HEK293 (cell line): ENCODE measurements at regions not wholly inside any gene's neighbourhood (a gene's known extent, or its start where the extent isn't known, plus 50 kb on each side); places are given as distances from the start of the nearest gene placed in this dataset.

Experiments
- HOXD13 ChIP-seq: sonication (generic); formaldehyde crosslinking; IDR thresholded peaks from 2 replicates; pipeline ENCODE4 v1.8.0; 2022; ENCODE audit warnings: missing genetic modification reagents, borderline replicate concordance
- ZBTB26 ChIP-seq: fragments of 450-650 bp; formaldehyde crosslinking; optimal IDR thresholded peaks from 2 replicates; pipeline ENCODE3; 2016; ENCODE audit warnings: missing biosample characterization, mild to moderate bottlenecking, missing genetic modification characterization
- ZFP37 ChIP-seq: fragments of 450-650 bp; formaldehyde crosslinking; IDR thresholded peaks from 2 replicates; pipeline ENCODE4 v1.5.1; 2016; ENCODE audit warnings: missing biosample characterization, missing genetic modification characterization
- ZNF571 ChIP-seq: fragments of 450-650 bp; formaldehyde crosslinking; IDR thresholded peaks from 2 replicates; pipeline ENCODE4 v1.5.0; 2017; ENCODE audit warnings: missing biosample characterization, missing genetic modification characterization
- ZNF707 ChIP-seq: fragments of 450-650 bp; formaldehyde crosslinking; IDR thresholded peaks from 2 replicates; pipeline ENCODE4 v1.5.1; 2016; ENCODE audit warnings: missing biosample characterization, missing genetic modification characterization
- ZNF792 ChIP-seq: fragments of 450-650 bp; formaldehyde crosslinking; IDR thresholded peaks from 2 replicates; pipeline ENCODE4 v1.5.1; 2016; ENCODE audit warnings: missing biosample characterization, missing genetic modification characterization
- TF ChIP-seq, protein P1 (sequence below): fragments of 450-650 bp; formaldehyde crosslinking; IDR thresholded peaks from 2 replicates; pipeline ENCODE4 v1.5.1; 2016; ENCODE audit warnings: missing biosample characterization, missing genetic modification characterization
- TF ChIP-seq, protein P2 (sequence below): fragments of 450-650 bp; formaldehyde crosslinking; IDR thresholded peaks from 2 replicates; pipeline ENCODE4 v1.5.0; 2017; ENCODE audit warnings: missing biosample characterization, missing genetic modification characterization, borderline replicate concordance
- TF ChIP-seq, protein P3 (sequence below): fragments of 450-650 bp; formaldehyde crosslinking; IDR thresholded peaks from 2 replicates; pipeline ENCODE4 v1.5.1; 2016; ENCODE audit warnings: missing biosample characterization, missing genetic modification characterization
- TF ChIP-seq, protein P4 (sequence below): fragments of 450-650 bp; formaldehyde crosslinking; IDR thresholded peaks from 2 replicates; pipeline ENCODE4 v1.5.1; 2016; ENCODE audit warnings: missing biosample characterization, missing genetic modification characterization
- TF ChIP-seq, protein P5 (sequence below): fragments of 450-650 bp; formaldehyde crosslinking; IDR thresholded peaks from 2 replicates; pipeline ENCODE4 v1.5.1; 2017; ENCODE audit warnings: missing biosample characterization, missing genetic modification characterization
- TF ChIP-seq, protein P6 (sequence below): fragments of 450-650 bp; formaldehyde crosslinking; IDR thresholded peaks from 2 replicates; pipeline ENCODE4 v1.5.1; 2016; ENCODE audit warnings: missing biosample characterization, missing genetic modification characterization

GRCh38 chr2:30048636-30049175 lies 98.1 kb upstream of the YPEL5 start:
- TF ChIP-seq, protein P1, sequence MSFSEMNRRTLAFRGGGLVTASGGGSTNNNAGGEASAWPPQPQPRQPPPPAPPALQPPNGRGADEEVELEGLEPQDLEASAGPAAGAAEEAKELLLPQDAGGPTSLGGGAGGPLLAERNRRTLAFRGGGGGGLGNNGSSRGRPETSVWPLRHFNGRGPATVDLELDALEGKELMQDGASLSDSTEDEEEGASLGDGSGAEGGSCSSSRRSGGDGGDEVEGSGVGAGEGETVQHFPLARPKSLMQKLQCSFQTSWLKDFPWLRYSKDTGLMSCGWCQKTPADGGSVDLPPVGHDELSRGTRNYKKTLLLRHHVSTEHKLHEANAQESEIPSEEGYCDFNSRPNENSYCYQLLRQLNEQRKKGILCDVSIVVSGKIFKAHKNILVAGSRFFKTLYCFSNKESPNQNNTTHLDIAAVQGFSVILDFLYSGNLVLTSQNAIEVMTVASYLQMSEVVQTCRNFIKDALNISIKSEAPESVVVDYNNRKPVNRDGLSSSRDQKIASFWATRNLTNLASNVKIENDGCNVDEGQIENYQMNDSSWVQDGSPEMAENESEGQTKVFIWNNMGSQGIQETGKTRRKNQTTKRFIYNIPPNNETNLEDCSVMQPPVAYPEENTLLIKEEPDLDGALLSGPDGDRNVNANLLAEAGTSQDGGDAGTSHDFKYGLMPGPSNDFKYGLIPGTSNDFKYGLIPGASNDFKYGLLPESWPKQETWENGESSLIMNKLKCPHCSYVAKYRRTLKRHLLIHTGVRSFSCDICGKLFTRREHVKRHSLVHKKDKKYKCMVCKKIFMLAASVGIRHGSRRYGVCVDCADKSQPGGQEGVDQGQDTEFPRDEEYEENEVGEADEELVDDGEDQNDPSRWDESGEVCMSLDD (tag by site-specific recombination): no peak
- TF ChIP-seq ZNF792 (tag by site-specific recombination) (no peak), HOXD13 (CRISPR knock-in tag) (no peak), ZBTB26 (no peak), ZNF571 (tag by site-specific recombination) (no peak), ZNF707 (tag by site-specific recombination) (no peak), ZFP37 (tag by site-specific recombination) (no peak)
- TF ChIP-seq, protein P2, sequence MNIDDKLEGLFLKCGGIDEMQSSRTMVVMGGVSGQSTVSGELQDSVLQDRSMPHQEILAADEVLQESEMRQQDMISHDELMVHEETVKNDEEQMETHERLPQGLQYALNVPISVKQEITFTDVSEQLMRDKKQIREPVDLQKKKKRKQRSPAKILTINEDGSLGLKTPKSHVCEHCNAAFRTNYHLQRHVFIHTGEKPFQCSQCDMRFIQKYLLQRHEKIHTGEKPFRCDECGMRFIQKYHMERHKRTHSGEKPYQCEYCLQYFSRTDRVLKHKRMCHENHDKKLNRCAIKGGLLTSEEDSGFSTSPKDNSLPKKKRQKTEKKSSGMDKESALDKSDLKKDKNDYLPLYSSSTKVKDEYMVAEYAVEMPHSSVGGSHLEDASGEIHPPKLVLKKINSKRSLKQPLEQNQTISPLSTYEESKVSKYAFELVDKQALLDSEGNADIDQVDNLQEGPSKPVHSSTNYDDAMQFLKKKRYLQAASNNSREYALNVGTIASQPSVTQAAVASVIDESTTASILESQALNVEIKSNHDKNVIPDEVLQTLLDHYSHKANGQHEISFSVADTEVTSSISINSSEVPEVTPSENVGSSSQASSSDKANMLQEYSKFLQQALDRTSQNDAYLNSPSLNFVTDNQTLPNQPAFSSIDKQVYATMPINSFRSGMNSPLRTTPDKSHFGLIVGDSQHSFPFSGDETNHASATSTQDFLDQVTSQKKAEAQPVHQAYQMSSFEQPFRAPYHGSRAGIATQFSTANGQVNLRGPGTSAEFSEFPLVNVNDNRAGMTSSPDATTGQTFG (tag by site-specific recombination): no peak
- TF ChIP-seq, protein P3, sequence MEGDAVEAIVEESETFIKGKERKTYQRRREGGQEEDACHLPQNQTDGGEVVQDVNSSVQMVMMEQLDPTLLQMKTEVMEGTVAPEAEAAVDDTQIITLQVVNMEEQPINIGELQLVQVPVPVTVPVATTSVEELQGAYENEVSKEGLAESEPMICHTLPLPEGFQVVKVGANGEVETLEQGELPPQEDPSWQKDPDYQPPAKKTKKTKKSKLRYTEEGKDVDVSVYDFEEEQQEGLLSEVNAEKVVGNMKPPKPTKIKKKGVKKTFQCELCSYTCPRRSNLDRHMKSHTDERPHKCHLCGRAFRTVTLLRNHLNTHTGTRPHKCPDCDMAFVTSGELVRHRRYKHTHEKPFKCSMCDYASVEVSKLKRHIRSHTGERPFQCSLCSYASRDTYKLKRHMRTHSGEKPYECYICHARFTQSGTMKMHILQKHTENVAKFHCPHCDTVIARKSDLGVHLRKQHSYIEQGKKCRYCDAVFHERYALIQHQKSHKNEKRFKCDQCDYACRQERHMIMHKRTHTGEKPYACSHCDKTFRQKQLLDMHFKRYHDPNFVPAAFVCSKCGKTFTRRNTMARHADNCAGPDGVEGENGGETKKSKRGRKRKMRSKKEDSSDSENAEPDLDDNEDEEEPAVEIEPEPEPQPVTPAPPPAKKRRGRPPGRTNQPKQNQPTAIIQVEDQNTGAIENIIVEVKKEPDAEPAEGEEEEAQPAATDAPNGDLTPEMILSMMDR (tag by site-specific recombination): no peak
- TF ChIP-seq, protein P4, sequence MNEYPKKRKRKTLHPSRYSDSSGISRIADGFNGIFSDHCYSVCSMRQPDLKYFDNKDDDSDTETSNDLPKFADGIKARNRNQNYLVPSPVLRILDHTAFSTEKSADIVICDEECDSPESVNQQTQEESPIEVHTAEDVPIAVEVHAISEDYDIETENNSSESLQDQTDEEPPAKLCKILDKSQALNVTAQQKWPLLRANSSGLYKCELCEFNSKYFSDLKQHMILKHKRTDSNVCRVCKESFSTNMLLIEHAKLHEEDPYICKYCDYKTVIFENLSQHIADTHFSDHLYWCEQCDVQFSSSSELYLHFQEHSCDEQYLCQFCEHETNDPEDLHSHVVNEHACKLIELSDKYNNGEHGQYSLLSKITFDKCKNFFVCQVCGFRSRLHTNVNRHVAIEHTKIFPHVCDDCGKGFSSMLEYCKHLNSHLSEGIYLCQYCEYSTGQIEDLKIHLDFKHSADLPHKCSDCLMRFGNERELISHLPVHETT (tag by site-specific recombination): no peak
- TF ChIP-seq, protein P5, sequence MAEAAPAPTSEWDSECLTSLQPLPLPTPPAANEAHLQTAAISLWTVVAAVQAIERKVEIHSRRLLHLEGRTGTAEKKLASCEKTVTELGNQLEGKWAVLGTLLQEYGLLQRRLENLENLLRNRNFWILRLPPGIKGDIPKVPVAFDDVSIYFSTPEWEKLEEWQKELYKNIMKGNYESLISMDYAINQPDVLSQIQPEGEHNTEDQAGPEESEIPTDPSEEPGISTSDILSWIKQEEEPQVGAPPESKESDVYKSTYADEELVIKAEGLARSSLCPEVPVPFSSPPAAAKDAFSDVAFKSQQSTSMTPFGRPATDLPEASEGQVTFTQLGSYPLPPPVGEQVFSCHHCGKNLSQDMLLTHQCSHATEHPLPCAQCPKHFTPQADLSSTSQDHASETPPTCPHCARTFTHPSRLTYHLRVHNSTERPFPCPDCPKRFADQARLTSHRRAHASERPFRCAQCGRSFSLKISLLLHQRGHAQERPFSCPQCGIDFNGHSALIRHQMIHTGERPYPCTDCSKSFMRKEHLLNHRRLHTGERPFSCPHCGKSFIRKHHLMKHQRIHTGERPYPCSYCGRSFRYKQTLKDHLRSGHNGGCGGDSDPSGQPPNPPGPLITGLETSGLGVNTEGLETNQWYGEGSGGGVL (tag by site-specific recombination): no peak
- TF ChIP-seq, protein P6, sequence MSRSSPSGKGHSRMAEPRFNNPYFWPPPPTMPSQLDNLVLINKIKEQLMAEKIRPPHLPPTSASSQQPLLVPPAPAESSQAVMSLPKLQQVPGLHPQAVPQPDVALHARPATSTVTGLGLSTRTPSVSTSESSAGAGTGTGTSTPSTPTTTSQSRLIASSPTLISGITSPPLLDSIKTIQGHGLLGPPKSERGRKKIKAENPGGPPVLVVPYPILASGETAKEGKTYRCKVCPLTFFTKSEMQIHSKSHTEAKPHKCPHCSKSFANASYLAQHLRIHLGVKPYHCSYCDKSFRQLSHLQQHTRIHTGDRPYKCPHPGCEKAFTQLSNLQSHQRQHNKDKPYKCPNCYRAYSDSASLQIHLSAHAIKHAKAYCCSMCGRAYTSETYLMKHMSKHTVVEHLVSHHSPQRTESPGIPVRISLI (tag by site-specific recombination): no peak
